HG03442 (cell line): ENCODE measurements at regions not wholly inside any gene's neighbourhood (a gene's known extent, or its start where the extent isn't known, plus 50 kb on each side); places are given as distances from the start of the nearest gene placed in this dataset.

Experiments
- ATAC-seq: cut with Tn5 transposase; IDR thresholded peaks from one replicate; pipeline ENCODE4 v1.9.1; 2021; ENCODE audit warnings: mild to moderate bottlenecking, moderate library complexity; ENCODE audit not compliant: unreplicated experiment

- no peak for ATAC-seq
Observed at GRCh38 chr5:2181149-2181548, 298.4 kb upstream of the IRX4 start.

- ATAC-seq: no peak
Observed at GRCh38 chr5:2180456-2180855, 297.7 kb upstream of the IRX4 start.

- ATAC-seq: no peak
Observed at GRCh38 chr5:2179861-2180260, 297.1 kb upstream of the IRX4 start.

GRCh38 chr5:2178528-2178927 lies 295.8 kb upstream of the IRX4 start:
- ATAC-seq: no peak

GRCh38 chr5:2178071-2178477 lies 295.3 kb upstream of the IRX4 start:
- no peak for ATAC-seq

- no peak for ATAC-seq
Observed at GRCh38 chr5:2177244-2177643, 294.5 kb upstream of the IRX4 start.

- ATAC-seq: no peak
Observed at GRCh38 chr5:2176581-2176980, 293.9 kb upstream of the IRX4 start.

- ATAC-seq: no peak
Observed at GRCh38 chr5:2175842-2176404, 293.2 kb upstream of the IRX4 start.

- ATAC-seq: no peak
Observed at GRCh38 chr5:2175041-2175440, 292.3 kb upstream of the IRX4 start.

GRCh38 chr5:2174538-2174937 lies 291.8 kb upstream of the IRX4 start:
- ATAC-seq: no peak

- no peak for ATAC-seq
Observed at GRCh38 chr5:2173151-2173834, 290.6 kb upstream of the IRX4 start.

- no peak for ATAC-seq
Observed at GRCh38 chr5:2172471-2172870, 289.7 kb upstream of the IRX4 start.

GRCh38 chr5:2170761-2171160 lies 288.0 kb upstream of the IRX4 start:
- no peak for ATAC-seq

- no peak for ATAC-seq
Observed at GRCh38 chr5:2169850-2170760, 287.4 kb upstream of the IRX4 start.

- no peak for ATAC-seq
Observed at GRCh38 chr5:2169430-2169808, 286.7 kb upstream of the IRX4 start.

- ATAC-seq: no peak
Observed at GRCh38 chr5:2168601-2169429, 286.1 kb upstream of the IRX4 start.

- ATAC-seq: no peak
Observed at GRCh38 chr5:2167671-2168070, 284.9 kb upstream of the IRX4 start.

- no peak for ATAC-seq
Observed at GRCh38 chr5:2166979-2167377, 284.3 kb upstream of the IRX4 start.

GRCh38 chr5:2166306-2166978 lies 283.7 kb upstream of the IRX4 start:
- ATAC-seq: no peak

GRCh38 chr5:2165615-2166305 lies 283.0 kb upstream of the IRX4 start:
- no peak for ATAC-seq
